Activated CD4-positive, alpha-beta memory T cell treated with anti-CD3 and anti-CD28 coated beads, Interleukin-2, amount 10 ng/mL, durations not matched to agents 7 days and 5 days (primary cell): ENCODE measurements at regions not wholly inside any gene's neighbourhood (a gene's known extent, or its start where the extent isn't known, plus 50 kb on each side); places are given as distances from the start of the nearest gene placed in this dataset.

Experiments used
- CTCF ChIA-PET: fragments of 350-600 bp; sonication (Branson Sonifier 250); formaldehyde crosslinking; loops from one replicate; lab custom pipeline; 2021; ENCODE audit warnings: antibody characterized with exemption, inconsistent platforms; lab: Charles Lee
- POLR2A ChIA-PET: fragments of 350-600 bp; sonication (Branson Sonifier 250); formaldehyde crosslinking; loops from one replicate; lab custom pipeline; 2021; ENCODE audit warnings: antibody characterized with exemption; lab: Charles Lee
- DNase-seq: peaks from one replicate; pipeline ENCODE4 v3.0.0-alpha.2; 2020
- H3K27ac Mint-ChIP-seq: one replicate; pipeline ENCODE4 v1.8.0; 2021; ENCODE audit warnings: mild to moderate bottlenecking, mixed read lengths
- H3K27me3 Mint-ChIP-seq: one replicate; pipeline ENCODE4 v1.8.0; 2021; ENCODE audit warnings: mixed read lengths
- H3K36me3 Mint-ChIP-seq: one replicate; pipeline ENCODE4 v1.8.0; 2021; ENCODE audit warnings: low read depth, mixed read lengths
- H3K4me1 Mint-ChIP-seq: one replicate; pipeline ENCODE4 v1.8.0; 2021; ENCODE audit warnings: mixed read lengths
- H3K4me3 Mint-ChIP-seq: one replicate; pipeline ENCODE4 v1.8.0; 2021; ENCODE audit warnings: mild to moderate bottlenecking, mixed read lengths
- H3K9me3 Mint-ChIP-seq: one replicate; pipeline ENCODE4 v1.8.0; 2021; ENCODE audit warnings: mixed read lengths

DNA sequence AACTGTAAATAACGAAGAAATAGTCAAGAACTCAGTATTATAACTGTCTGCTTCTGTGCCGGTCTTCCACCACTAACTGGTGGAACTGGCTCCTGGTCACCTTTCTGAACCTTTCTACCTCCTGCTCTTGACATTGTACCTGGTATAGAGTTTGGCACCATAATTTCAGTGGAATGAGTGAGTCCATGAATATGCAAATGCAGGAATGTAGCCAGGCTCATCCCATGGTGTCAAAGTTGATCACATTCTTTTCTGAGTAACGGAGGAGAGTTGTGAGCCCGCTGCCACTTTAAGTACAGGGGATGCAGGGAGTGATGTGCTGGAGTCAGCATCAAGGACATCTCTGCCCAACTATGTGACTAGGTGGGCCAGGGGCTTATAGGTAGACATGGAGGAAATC lies 207.9 kb upstream of the HS3ST1 start:
- no peak overlapping the region for H3K4me3 Mint-ChIP-seq
- no peaks in the 10 kb centered on the region for H3K36me3 Mint-ChIP-seq
- DNase-seq: no peak
- H3K4me1 Mint-ChIP-seq: no peaks in the 10 kb centered on the region
- no peak overlapping the region for H3K27ac Mint-ChIP-seq
- H3K9me3 Mint-ChIP-seq: peaks cover 2% of the 10 kb centered on the region
- ChIA-PET CTCF (no interaction called here), POLR2A (no interaction called here)
- no peaks in the 10 kb centered on the region for H3K27me3 Mint-ChIP-seq

DNA sequence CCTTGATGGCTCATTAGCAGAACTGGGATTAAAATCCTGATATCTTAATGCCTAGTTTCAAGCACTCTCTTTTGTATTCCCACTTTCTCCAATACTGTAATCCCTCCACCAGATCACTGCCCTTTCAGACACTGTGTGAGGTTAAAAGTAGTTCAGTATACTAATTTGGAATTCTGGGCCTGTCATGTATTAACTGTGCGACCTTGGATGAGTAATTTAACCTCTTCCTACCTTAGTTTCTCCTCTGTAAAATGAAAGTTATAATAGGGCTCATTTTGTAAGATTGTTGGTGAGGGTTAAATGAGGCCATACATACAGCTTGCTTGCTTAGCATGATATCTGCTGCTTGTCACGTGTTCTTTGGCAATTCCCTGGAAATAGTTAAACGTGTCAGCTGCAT lies 207.3 kb upstream of the HS3ST1 start:
- Mint-ChIP-seq H3K27ac (no peak overlapping the region), H3K4me3 (no peak overlapping the region), H3K36me3 (no peaks in the 10 kb centered on the region), H3K9me3 (peaks cover 2% of the 10 kb centered on the region), H3K27me3 (no peaks in the 10 kb centered on the region), H3K4me1 (no peaks in the 10 kb centered on the region)
- CTCF ChIA-PET: no interaction called here
- DNase-seq: no peak
- POLR2A ChIA-PET: no interaction called here

DNA sequence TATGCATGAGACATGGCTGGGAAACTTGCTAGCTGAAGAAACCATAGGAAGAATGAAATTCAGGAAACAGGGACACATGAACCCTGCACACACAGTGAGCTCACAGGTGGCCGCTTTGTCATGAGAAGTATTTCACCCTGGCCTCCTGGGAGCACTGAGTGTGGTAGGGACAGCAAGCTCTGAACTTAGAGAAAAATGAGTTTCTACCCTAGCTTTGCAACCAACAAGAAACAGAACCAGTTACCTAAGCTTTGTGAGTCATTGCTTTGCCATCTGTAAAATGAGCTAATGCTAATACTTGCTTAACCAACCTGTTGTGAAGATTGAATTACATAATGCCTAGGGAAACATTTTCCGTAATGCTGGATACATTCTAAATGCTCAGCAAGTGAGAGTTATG lies 206.6 kb upstream of the HS3ST1 start:
- Mint-ChIP-seq H3K27me3 (no peaks in the 10 kb centered on the region), H3K9me3 (peaks cover 2% of the 10 kb centered on the region), H3K4me3 (no peak overlapping the region), H3K27ac (no peak overlapping the region), H3K4me1 (no peaks in the 10 kb centered on the region), H3K36me3 (no peaks in the 10 kb centered on the region)
- POLR2A ChIA-PET: no interaction called here
- CTCF ChIA-PET: no interaction called here
- DNase-seq: no peak

DNA sequence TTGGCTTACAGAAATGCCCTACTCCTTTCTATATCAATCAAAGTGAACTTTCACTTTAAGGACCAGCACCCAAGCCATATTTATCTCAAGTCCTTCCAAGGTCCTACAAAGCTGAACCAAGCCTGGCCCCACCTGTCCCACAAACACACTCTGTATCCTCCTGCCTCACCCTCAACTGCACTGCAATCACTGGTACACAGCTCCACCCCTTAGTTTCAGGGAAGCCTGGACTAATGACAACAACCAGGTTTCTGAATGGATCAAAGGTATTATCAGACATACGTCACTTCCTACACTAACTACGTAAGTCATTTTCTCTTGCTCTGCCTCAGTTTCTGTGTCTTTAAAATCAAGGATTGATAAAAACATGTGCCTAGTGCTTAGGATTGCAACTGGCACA lies 205.6 kb upstream of the HS3ST1 start:
- Mint-ChIP-seq H3K27me3 (no peaks in the 10 kb centered on the region), H3K36me3 (no peaks in the 10 kb centered on the region), H3K27ac (no peak overlapping the region), H3K4me3 (no peak overlapping the region), H3K4me1 (no peaks in the 10 kb centered on the region), H3K9me3 (peaks cover 2% of the 10 kb centered on the region)
- ChIA-PET POLR2A (no interaction called here), CTCF (no interaction called here)
- DNase-seq: no peak

DNA sequence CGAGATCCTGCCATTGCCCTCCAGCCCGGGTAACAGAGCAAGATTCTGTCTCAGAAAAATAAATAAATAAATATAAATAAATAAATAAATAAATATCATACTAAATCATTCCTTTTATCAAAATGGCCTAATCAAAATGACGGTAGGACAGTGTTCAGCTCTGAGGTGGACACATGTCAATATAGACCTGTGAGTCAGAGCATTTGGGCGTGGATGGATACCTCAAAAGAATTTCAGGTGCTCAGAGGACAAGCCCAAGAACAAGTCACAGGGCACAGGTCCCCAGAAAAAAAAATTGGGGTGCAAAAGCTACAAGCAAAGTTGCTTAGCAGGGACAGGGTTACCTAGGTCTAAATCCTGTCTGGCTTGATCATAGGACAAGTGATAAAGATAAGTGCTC lies 204.7 kb upstream of the HS3ST1 start:
- no peak for DNase-seq
- Mint-ChIP-seq H3K36me3 (no peaks in the 10 kb centered on the region), H3K27me3 (no peaks in the 10 kb centered on the region), H3K4me1 (no peaks in the 10 kb centered on the region), H3K27ac (no peak overlapping the region), H3K9me3 (peaks cover 2% of the 10 kb centered on the region), H3K4me3 (no peak overlapping the region)
- ChIA-PET POLR2A (no interaction called here), CTCF (no interaction called here)

DNA sequence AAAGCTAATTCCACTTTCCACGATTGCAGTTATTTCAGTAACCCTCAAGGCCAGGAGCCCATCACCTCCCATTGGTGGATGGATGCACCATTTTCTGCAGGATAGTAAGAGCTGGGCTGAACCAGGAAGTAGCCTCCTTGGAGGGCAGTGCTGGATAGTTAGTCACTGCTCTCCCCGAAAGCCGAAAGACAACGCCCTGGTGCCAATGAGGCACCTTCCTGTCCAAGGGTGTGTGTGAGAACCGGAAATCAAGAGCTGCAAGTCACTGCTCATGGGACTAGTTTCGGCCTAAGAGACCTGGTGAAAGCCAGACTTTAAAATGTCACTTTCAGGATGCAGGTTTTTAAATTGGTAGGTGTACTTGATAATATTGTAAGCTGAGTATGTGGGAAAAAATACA lies 203.8 kb upstream of the HS3ST1 start:
- Mint-ChIP-seq H3K36me3 (no peaks in the 10 kb centered on the region), H3K4me3 (no peak overlapping the region), H3K27ac (no peak overlapping the region), H3K4me1 (no peaks in the 10 kb centered on the region), H3K9me3 (peaks cover 2% of the 10 kb centered on the region), H3K27me3 (no peaks in the 10 kb centered on the region)
- ChIA-PET POLR2A (no interaction called here), CTCF (no interaction called here)
- no peak for DNase-seq

DNA sequence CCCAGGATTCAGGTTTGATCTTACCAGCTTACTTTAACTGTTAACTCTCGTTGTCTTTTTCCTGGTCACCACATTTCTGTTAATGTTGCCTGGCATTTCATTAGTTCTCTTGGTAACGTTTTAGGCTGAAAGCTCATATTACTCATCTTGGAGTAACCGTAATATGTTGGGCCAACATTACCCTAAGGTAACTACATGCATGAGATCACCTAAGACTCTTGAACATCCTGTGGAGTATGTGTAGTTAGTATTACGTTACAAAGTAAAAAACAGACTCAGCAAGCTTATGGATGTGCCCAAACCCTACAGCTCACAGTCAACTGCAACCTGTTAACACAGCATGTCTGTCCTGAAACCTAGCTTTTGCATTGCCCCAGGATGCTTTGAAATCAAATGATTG lies 203.3 kb upstream of the HS3ST1 start:
- POLR2A ChIA-PET: no interaction called here
- DNase-seq: no peak
- Mint-ChIP-seq H3K27me3 (no peaks in the 10 kb centered on the region), H3K9me3 (peaks cover 2% of the 10 kb centered on the region), H3K27ac (no peak overlapping the region), H3K36me3 (no peaks in the 10 kb centered on the region), H3K4me3 (no peak overlapping the region), H3K4me1 (no peaks in the 10 kb centered on the region)
- CTCF ChIA-PET: no interaction called here

DNA sequence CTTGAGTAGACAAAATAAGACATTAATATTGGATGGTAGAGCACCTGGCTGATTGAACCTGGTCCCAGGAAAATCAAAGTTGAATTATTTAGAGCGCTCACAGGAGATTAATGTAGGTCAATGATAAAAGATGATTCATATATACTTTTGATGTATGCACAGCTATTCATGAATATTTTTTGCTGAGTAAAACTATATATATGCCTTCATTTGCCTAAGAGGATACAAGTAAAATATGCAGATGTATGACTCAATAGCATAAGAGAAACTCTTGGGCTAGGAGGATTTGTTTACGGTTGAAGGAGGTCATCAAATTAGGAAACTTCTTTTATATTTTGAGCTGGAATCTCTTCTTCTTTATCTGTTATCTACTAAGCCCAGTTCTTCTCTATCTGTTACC lies 202.7 kb upstream of the HS3ST1 start:
- POLR2A ChIA-PET: no interaction called here
- Mint-ChIP-seq H3K27ac (no peak overlapping the region), H3K4me1 (no peaks in the 10 kb centered on the region), H3K9me3 (peaks cover 2% of the 10 kb centered on the region), H3K36me3 (no peaks in the 10 kb centered on the region), H3K4me3 (no peak overlapping the region), H3K27me3 (no peaks in the 10 kb centered on the region)
- CTCF ChIA-PET: no interaction called here
- DNase-seq: no peak

DNA sequence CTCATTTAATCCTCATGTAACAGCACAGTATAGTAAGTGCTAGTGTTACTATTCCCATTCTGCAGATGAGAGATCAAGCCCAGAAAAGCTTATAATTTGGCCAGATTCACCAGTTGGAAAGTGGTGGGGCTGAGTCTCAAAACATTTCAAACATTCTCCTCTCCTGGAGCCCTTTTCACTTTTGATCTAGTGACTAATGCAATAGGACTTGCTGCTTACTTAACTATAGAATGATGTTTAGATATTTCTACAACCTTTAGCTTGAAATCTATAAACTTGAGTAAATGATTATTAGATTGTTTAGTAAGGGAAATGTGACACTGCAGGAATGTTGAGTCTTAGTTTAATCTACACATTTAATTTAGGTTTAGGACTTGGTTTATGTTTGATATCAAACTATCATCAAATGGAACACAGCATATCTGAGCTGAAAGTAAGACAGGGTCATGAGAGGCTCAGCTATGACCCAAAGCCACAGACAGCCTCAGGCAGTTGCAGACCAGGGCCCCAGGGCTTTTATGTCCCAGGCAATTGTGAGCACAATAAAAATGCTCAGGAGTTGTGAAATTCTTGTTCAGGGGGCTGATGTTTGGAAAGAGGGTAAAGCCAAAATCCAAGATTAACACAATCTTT lies 199.5 kb upstream of the HS3ST1 start:
- Mint-ChIP-seq H3K27ac (no peak overlapping the region), H3K4me3 (no peak overlapping the region), H3K27me3 (no peaks in the 10 kb centered on the region), H3K36me3 (no peaks in the 10 kb centered on the region), H3K4me1 (no peaks in the 10 kb centered on the region), H3K9me3 (no peaks in the 10 kb centered on the region)
- DNase-seq: no peak
- POLR2A ChIA-PET: no interaction called here
- CTCF ChIA-PET: no interaction called here

DNA sequence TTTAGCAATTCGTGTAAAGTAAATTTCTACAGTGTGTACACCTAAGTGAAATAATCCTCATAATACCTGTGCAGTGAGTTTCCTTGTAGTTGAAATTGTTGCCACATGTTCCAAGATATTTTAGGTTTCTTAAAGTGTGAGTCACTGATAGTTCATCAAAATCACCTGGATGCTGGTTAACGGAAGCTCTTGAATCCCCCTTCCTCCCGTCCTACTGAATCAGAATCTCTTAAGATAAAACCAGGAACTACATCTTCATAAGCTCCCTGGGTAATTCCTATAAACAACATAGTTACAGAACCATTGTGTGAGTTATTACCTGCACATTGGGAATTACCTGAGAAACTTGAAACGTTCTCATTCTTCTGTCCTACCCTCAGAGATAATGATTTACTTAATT lies 197.4 kb upstream of the HS3ST1 start:
- DNase-seq: no peak
- no peaks in the 10 kb centered on the region for H3K4me1 Mint-ChIP-seq
- H3K9me3 Mint-ChIP-seq: no peaks in the 10 kb centered on the region
- POLR2A ChIA-PET: no interaction called here
- no peak overlapping the region for H3K4me3 Mint-ChIP-seq
- CTCF ChIA-PET: no interaction called here
- no peaks in the 10 kb centered on the region for H3K27me3 Mint-ChIP-seq
- no peak overlapping the region for H3K27ac Mint-ChIP-seq
- no peaks in the 10 kb centered on the region for H3K36me3 Mint-ChIP-seq

DNA sequence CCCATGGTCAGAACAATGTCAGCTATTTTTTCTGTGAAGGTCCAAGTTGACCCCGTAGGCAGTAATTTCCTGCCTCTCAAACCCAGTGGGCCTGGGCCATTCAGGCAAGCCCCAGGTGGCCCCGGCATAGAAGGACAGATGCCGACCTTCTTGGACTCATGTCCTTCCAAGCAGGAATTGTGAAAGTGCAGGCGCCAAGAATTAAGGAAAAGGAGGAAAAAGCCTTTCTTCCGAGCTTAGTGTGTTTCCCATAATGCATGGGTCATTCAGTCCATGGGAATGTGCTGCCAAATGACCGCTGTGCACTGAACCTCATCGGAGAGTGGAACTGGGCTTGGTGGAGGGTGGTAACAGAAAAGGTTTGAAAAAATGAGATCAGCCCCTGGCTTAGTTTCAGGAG lies 196.5 kb upstream of the HS3ST1 start:
- no peaks in the 10 kb centered on the region for H3K4me1 Mint-ChIP-seq
- DNase-seq: no peak
- H3K4me3 Mint-ChIP-seq: no peak overlapping the region
- no peak overlapping the region for H3K27ac Mint-ChIP-seq
- H3K36me3 Mint-ChIP-seq: no peaks in the 10 kb centered on the region
- no peaks in the 10 kb centered on the region for H3K9me3 Mint-ChIP-seq
- CTCF ChIA-PET: no interaction called here
- H3K27me3 Mint-ChIP-seq: no peaks in the 10 kb centered on the region
- POLR2A ChIA-PET: no interaction called here

DNA sequence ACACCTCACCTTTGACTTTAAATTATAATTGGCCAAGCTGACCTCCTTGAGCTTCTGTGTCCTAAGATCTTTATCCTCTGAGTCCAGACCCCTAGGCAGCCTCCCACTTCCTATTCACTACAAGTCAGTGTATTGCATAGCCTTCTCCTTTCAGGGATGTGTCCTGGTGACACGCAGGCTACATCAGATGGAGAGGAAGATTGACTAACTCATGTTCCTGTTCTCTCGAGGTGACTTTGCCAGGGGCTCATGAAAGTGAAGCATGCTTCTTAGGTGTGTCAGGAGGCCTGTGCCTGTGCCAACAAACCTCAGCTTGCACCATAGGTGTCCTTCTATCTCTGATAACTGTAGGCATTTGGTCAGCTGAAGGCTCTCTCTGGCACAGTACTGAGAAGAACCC lies 195.7 kb upstream of the HS3ST1 start:
- DNase-seq: no peak
- Mint-ChIP-seq H3K4me3 (no peak overlapping the region), H3K27me3 (no peaks in the 10 kb centered on the region), H3K27ac (no peak overlapping the region), H3K4me1 (no peaks in the 10 kb centered on the region), H3K9me3 (no peaks in the 10 kb centered on the region), H3K36me3 (no peaks in the 10 kb centered on the region)
- CTCF ChIA-PET: no interaction called here
- POLR2A ChIA-PET: no interaction called here

DNA sequence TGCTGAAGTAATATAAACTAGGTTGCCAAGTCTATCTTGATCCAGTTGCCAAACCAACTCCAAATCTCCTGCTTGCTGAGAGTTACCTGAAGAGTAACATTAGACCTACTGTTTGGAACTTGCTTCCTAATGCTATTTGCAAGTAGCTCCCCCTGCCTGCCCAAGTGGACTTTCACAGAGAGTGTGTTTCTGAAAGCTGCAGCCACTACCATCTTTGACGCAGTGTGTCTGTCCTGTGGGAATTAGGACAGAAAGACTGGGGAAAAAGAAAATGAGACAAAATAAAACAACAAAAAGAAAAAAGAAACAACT lies 195.0 kb upstream of the HS3ST1 start:
- H3K27me3 Mint-ChIP-seq: no peaks in the 10 kb centered on the region
- no peaks in the 10 kb centered on the region for H3K9me3 Mint-ChIP-seq
- H3K27ac Mint-ChIP-seq: no peak overlapping the region

DNA sequence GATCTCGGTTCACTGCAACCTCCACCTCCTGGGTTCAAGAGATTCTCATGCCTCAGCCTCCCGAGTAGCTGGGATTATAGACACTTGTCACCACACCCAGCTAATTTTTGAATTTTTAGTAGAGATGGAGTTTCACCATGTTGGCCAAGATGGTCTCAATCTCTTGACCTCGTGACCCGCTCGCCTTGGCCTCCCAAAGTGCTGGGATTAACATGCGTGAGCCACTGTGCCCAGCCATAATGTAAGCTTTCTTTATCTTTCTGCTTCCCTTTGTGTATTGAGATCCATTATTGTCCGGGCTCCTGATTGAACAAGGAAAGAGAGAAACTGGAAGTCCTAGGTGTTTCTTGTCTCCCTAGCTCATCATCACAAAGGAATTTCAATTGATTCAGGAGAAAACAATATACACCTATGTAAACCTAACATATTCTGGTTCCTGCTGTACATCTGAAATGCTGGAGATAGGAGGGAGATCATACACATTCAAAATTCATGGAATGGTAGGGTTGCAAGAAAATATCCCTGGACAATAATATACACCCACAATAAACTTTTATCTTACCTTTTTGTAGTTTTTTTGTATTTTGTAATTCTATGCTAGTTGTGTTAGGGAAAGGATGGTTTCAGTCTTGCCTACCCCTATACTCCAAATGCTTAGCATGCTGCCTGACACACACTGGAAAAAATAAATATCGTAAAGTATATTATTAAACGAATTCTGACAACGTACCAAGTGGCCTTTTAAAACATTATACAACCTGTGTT lies 194.4 kb upstream of the HS3ST1 start:
- Mint-ChIP-seq H3K4me3 (no peak overlapping the region), H3K27me3 (no peaks in the 10 kb centered on the region), H3K9me3 (no peaks in the 10 kb centered on the region), H3K27ac (no peak overlapping the region), H3K4me1 (no peaks in the 10 kb centered on the region), H3K36me3 (no peaks in the 10 kb centered on the region)
- POLR2A ChIA-PET: no interaction called here
- CTCF ChIA-PET: no interaction called here
- no peak for DNase-seq

More for the DNA sequence above, 195.0 kb upstream of the HS3ST1 start:
- Mint-ChIP-seq H3K4me3 (no peak overlapping the region), H3K4me1 (no peaks in the 10 kb centered on the region), H3K36me3 (no peaks in the 10 kb centered on the region)
- ChIA-PET CTCF (no interaction called here), POLR2A (no interaction called here)
- DNase-seq: no peak
